AG04450 (cell line): ENCODE measurements at regions not wholly inside any gene's neighbourhood (a gene's known extent, or its start where the extent isn't known, plus 50 kb on each side); places are given as distances from the start of the nearest gene placed in this dataset.

Source experiments
- CTCF ChIA-PET: fragments of 300-600, 350-600 bp; formaldehyde crosslinking; extraction: SDS; loops from one replicate; lab custom pipeline; 2022; ENCODE audit warnings: antibody characterized with exemption, inconsistent platforms; lab: Charles Lee
- POLR2A ChIA-PET: fragments of 350-600 bp; formaldehyde crosslinking; extraction: SDS; loops from one replicate; lab custom pipeline; 2021; ENCODE audit warnings: antibody characterized with exemption, inconsistent platforms; lab: Yijun Ruan, JAX
- DNase-seq: peaks from one replicate; pipeline ENCODE4 v3.0.0-alpha.2; 2011; ENCODE audit warnings: low read depth, low spot score
- H3K27ac ChIP-seq: one replicate; pipeline ENCODE4 v1.5.1; 2012; ENCODE audit warnings: low read depth, low read length, control low read depth
- H3K27me3 ChIP-seq: one replicate; pipeline ENCODE4 v1.6.0; 2012; ENCODE audit warnings: low read length; ENCODE audit not compliant: control insufficient read depth, insufficient read depth
- H3K4me3 ChIP-seq: 2 replicates; pipeline ENCODE4 v1.5.1; 2011; ENCODE audit warnings: mild to moderate bottlenecking, low read depth, low read length, control low read depth
- H3K9me3 ChIP-seq: 2 replicates; pipeline ENCODE4 v1.5.1; 2012; ENCODE audit warnings: low read length; ENCODE audit not compliant: control insufficient read depth, insufficient read depth
- CTCF ChIP-seq: IDR thresholded peaks from 2 replicates; pipeline ENCODE4 v1.5.1; 2011; ENCODE audit warnings: low read depth, low read length, control low read depth, inconsistent platforms

- TF ChIP-seq CTCF: no peak
- peaks cover 4% of the 10 kb centered on the region; the same call in 1 of the 2 replicates for H3K9me3 ChIP-seq
- H3K27me3 ChIP-seq: no peaks in the 10 kb centered on the region
- no peak for DNase-seq
- H3K4me3 ChIP-seq: no peak overlapping the region
- CTCF ChIA-PET: no interaction called here
- no peak overlapping the region for H3K27ac ChIP-seq
- POLR2A ChIA-PET: no interaction called here
Measured at GRCh38 chr5:125926172-125926571, 497.0 kb upstream of the GRAMD2B start.

GRCh38 chr5:125928663-125929062 lies 494.5 kb upstream of the GRAMD2B start:
- CTCF ChIA-PET: no interaction called here
- H3K9me3 ChIP-seq: peaks cover 4% of the 10 kb centered on the region; the same call in 1 of the 2 replicates
- H3K27ac ChIP-seq: no peak overlapping the region
- POLR2A ChIA-PET: no interaction called here
- no peak overlapping the region for H3K4me3 ChIP-seq
- H3K27me3 ChIP-seq: no peaks in the 10 kb centered on the region
- TF ChIP-seq CTCF: no peak
- no peak for DNase-seq

- Histone ChIP-seq H3K27me3 (no peaks in the 10 kb centered on the region), H3K9me3 (no peaks in the 10 kb centered on the region), H3K4me3 (no peak overlapping the region), H3K27ac (no peak overlapping the region)
- TF ChIP-seq CTCF: no peak
- ChIA-PET CTCF (no interaction called here), POLR2A (interaction anchor here (0.5 kb wide), 1 partner anchor 1108 kb away, joined by 3 read pairs; no protein-coding TSS in a partner anchor)
- no peak for DNase-seq
Measured at GRCh38 chr5:125950012-125950615, 473.1 kb upstream of the GRAMD2B start.

GRCh38 chr5:125961150-125961549 lies 462.1 kb upstream of the GRAMD2B start:
- CTCF ChIA-PET: no interaction called here
- H3K27ac ChIP-seq: no peak overlapping the region
- POLR2A ChIA-PET: no interaction called here
- H3K9me3 ChIP-seq: no peaks in the 10 kb centered on the region
- H3K27me3 ChIP-seq: no peaks in the 10 kb centered on the region
- no peak overlapping the region for H3K4me3 ChIP-seq
- no peak for DNase-seq
- TF ChIP-seq CTCF: no peak

- Histone ChIP-seq H3K27me3 (no peaks in the 10 kb centered on the region), H3K9me3 (no peaks in the 10 kb centered on the region), H3K27ac (no peak overlapping the region), H3K4me3 (no peak overlapping the region)
- DNase-seq: no peak
- no peak for TF ChIP-seq CTCF
- ChIA-PET CTCF (no interaction called here), POLR2A (interaction anchor here (0.7 kb wide), 1 partner anchor 375 kb away, joined by 9 read pairs; no protein-coding TSS in a partner anchor)
Measured at GRCh38 chr5:125965577-125965976, 457.6 kb upstream of the GRAMD2B start.
